ENCODE measurements at regions not wholly inside any gene's neighbourhood (a gene's known extent, or its start where the extent isn't known, plus 50 kb on each side); places are given as distances from the start of the nearest gene placed in this dataset.

DNA sequence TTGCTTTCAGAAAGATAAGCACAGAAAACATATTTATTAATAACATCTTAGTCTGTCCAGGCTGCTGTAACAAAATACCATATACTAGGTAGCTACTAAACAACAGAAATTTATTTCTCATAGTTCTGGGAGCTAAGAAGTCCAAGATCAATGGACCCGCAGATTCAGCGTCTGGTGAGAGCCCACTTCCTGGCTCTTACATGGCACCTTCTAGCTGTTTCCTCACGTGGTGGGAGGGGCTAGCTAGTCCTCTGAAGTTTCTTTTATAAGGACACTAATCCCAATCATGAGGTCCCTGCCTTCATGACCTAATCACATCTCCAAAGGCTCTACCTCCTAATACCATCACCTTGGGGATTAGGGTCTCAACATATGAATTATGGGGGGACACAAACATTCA is 57.2 kb upstream of the AFF2 start:
- Histone ChIP-seq H3K27me3 (no peaks in the 10 kb centered on the region), H3K36me3 (no peaks in the 10 kb centered on the region), H3K4me1 (no peaks in the 10 kb centered on the region), H3K4me3 (no peak overlapping the region), H3K9me3 (no peaks in the 10 kb centered on the region), H3K27ac (no peak overlapping the region)
- TF ChIP-seq, protein P1, sequence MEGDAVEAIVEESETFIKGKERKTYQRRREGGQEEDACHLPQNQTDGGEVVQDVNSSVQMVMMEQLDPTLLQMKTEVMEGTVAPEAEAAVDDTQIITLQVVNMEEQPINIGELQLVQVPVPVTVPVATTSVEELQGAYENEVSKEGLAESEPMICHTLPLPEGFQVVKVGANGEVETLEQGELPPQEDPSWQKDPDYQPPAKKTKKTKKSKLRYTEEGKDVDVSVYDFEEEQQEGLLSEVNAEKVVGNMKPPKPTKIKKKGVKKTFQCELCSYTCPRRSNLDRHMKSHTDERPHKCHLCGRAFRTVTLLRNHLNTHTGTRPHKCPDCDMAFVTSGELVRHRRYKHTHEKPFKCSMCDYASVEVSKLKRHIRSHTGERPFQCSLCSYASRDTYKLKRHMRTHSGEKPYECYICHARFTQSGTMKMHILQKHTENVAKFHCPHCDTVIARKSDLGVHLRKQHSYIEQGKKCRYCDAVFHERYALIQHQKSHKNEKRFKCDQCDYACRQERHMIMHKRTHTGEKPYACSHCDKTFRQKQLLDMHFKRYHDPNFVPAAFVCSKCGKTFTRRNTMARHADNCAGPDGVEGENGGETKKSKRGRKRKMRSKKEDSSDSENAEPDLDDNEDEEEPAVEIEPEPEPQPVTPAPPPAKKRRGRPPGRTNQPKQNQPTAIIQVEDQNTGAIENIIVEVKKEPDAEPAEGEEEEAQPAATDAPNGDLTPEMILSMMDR (IDR thresholded peaks at IDR 0.05): no peak
- intact Hi-C loops (cut with DNase I): no loop called here
- no peak for DNase-seq
- no peak for ATAC-seq

DNA sequence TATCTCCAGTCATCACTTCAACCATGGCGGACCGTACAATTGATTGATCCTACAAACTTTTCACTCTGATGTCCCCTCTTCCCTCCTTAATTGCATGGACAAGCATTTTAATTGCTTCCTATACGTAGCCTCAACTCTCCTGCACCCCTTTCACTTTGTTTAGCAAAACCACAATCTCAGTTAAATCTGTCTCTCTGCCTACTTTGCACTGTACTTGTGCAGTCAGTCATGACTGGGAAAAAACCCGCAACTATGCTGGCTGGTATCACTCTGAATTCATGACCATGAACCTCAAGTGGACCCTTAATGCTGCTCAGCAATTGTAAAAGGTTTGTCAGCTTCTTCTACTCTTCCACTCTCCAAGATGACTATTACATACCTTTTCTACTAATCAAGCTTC is 51.7 kb upstream of the AFF2 start:
- no peaks in the 10 kb centered on the region for H3K9me3 ChIP-seq
- ATAC-seq: no peak
- TF ChIP-seq, protein P1 (IDR thresholded peaks at IDR 0.05): no peak
- H3K27me3 ChIP-seq: no peaks in the 10 kb centered on the region
- no peak overlapping the region for H3K27ac ChIP-seq
- intact Hi-C loops (cut with DNase I): no loop called here
- no peaks in the 10 kb centered on the region for H3K36me3 ChIP-seq
- no peaks in the 10 kb centered on the region for H3K4me1 ChIP-seq
- H3K4me3 ChIP-seq: no peak overlapping the region
- DNase-seq: no peak

Measured in left lung (tissue), 4 donors.